ENCODE measurements at regions not wholly inside any gene's neighbourhood (a gene's known extent, or its start where the extent isn't known, plus 50 kb on each side); places are given as distances from the start of the nearest gene placed in this dataset.

DNA sequence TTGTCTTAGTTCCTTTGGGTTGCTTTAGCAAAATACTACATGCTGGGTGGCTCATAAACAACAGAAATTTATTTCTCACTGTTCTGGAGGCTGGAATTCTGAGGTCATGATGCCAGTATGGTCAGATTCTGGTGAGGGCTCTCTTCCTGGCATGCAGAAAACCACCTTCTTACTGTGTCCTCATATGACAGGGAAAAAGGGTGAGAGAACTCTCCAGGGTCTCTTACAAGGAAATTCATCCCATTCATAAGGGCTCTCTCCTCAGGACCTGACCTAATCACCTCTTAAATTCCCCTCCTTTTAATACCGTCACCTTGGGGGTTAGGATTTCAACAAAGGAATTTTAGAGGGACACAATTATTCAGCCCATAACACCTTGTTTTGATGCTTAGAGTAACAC is 243.1 kb upstream of the TNP1 start:
- DNase-seq, result no peak

DNA sequence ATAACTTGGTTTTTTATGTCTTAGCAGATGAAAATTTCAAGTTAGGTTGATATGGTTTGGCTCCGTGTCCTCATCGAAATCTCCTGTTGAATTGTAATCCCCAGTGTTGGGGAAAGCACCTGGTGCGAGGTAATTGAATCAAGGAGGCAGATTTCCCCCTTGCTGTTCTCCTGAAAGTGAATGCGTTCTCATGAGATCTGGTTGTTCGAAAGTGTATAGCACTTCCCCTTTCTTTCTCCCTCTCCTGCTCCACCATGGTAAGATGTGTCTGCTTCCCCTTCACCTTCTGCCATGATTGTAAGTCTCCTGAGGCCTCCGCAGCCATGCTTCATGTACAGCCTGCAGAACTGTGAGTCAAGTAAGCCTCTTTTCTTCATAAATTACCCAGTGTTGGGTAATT is 242.1 kb upstream of the TNP1 start:
- no peak for DNase-seq

DNA sequence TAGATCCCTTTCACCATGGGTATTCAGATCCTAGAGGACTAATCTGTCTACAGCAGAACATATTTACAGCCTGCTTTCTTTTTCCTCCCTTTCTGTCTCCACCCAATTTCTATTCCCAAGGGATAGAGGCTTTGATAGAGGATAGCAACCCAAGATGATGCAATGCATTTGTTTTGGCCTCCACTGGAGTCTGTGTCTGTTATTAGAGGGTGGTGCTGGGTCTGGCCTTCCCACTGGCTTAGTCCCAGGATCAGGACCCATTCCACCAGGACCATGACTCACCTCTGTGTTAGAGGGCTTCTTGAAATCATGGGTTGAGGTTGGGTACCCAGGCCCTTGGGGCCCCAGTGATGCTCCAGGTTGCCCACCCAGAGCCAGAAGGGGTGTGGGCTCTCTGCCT is 239.7 kb upstream of the TNP1 start:
- no peak for DNase-seq

DNA sequence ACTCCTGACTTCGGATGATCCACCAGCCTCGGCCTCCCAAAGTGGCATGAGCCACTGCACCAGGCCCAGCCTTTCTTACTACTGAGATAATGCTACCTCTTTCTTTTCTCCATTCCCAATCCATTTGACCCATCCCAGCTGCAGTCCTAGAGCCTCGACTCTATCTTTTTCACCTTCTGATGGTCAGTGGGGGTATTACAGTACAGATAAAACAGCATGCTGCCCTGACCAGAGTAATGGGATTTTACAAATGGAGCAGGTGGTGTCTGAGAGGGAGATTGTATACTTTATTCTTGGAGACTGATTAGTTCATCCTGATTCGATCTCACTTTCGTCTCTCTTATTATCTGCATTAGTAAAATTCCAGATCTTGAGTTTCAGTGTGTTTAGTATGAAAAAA is 238.6 kb upstream of the TNP1 start:
- DNase-seq, result no peak

GRCh38 chr2:217097346-217097745 is 237.5 kb upstream of the TNP1 start:
- DNase-seq, result no peak

DNA sequence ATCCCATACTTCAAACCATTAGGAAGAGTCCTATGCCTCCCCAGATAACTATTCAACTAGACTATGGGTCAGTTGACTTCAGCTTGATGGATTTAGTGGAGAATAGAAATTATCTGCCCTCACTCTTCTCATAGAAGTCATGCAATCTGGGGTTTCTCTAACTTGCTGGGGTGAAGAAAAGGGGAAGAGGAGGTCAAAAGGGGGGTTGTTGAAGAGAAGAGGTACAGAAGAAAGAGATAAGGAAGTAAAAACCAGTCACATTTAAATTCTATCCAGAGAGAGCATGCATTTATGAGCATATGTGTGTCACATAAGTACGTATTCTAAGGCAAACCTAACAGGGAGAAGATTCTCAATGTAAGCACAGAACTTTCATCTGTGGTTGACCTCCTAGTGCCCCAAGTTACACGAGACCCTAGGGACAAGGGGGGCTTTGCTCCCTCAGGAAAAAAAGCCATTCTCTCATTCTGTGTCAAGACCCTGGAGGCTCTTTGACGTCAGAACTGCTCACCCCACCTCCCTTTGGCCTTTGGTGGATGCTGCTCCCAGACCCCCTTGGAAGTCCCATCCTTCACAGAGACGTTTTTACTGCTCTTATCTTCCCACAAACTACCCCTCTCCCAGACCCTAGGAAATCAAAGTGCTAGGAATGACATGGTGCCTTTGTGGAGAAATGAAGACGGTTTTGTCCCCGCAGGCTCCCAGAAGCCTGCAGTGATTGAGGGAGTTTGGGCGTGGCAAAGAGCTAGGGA is 236.8 kb upstream of the TNP1 start:
- DNase-seq, result no peak

DNA sequence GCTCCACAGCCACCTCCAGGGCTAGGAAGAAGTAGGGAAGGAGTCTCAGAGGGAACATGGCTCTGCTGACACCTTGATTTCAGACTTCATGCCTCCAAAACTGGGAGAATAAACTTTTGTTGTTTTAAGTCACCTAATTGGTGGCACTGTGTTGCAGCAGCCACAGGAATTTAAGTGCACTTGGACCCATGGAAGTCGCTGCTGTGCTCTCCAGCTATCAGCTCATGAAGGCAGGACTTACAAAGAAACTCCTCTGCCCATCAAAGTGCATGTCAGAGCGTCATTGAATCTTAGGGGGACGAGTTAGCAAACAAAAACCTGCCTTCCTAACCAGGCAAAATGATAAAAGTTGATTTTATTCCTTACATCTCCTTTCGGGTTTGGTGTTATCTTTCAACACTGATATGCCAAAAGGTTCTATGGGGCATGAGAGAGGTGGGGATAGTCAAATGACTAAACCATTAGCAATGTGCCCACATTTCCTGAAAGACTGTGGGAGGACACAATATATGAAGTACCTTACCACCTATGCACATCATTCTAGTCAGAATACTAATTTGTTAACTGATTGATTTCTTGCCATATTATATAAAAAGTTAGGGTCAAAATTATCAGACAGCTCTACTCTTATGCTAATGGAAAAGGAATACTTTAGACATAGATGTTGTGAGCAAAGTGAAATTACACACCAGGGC is 235.8 kb upstream of the TNP1 start:
- no peak for DNase-seq

DNA sequence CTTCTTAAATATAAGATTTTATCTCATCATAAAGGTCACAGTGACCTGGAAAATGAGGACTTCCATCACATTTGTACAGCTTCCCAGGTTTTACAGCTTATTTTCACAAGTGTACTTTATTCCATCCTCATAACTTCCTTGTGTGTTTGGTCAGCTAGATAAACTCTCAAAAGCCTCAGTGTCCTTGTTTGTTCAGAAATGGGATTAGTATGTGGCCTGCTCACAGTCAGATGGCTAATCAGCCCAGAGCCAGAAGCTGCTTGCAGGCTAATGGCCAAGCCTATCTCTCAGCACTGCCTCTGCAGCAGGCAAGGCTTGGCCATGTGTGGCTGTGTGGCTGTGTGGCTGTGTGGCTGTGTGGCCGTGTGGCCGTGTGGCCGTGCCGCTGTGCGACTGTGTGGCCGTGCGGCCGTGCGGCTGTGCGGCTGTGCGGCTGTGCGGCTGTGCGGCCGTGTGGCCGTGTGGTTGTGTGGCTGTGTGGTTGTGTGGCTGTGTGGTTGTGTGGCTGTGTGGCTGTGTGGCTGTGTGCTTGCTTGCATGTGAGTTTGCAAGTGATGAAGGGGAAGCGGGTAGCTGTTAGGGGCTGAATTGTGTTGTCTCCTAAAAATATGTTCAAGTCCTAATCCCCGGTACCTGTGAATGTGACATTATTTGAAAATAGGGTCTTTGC is 233.0 kb upstream of the TNP1 start:
- no peak for DNase-seq

DNA sequence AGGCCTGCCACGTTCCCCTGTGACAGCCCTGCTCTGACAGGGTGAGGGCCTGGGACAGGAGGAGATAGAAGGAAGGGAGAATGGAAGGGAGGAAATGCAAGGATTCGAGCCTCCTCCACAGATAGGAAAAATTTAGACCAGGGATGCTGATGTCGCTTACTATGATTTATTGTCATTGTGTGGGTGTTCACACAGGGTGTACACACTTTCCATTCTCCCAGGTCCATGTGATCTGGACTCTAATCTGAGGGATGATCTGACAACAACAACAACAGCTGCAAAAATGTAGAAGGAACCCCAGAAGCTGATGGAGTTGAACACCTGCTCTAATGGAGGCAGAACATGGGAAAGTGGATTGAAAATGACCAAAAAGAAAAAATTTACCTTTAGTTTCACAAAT is 231.7 kb upstream of the TNP1 start:
- no peak for DNase-seq

DNA sequence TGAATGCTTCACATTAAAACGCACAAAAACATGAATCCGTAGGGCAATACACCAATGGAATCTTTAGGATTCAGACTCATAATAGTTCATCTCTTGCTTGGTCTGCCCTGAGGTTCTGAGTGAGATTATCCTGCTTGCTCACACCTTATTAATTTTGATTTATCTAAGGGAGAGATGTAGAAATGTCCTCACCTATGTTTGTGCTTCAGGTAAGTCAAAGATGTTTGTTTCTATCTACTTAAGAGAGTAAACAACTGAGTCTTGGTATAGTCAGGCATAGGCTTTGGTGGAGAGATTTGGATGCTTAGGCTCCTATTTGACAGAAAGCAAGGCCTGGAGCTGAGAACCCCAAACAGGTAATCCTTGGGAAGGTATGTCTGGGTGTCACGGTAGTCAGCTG is 231.0 kb upstream of the TNP1 start:
- DNase-seq, result no peak

- peak; percentile 13 for DNase-seq
Measured at GRCh38 chr2:217090024-217090473, 230.2 kb upstream of the TNP1 start.

GRCh38 chr2:217086718-217087117 is 226.9 kb upstream of the TNP1 start:
- DNase-seq, result no peak

DNA sequence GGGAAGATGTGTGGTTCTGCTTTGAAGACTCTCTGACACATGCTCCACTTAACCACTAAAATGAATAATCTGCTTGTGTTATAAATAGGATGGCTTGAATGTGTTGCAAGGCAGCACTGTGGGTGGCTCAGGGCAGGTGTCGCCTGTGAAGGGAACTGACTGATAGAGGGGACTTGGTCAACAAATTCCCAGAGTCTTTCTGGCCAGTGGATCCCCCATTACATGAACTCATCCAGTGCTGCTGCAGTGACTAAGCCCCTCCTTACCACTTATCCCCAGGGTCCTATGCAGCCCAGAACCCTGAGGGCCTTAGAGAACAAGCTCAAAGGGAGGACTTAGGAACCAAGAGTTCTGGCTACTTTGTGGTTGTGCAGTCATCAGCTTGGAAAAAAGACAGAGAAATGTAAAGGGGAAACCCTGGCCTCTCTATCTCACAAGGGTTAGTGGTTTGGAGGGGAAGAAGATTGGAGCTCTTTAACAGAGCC is 226.2 kb upstream of the TNP1 start:
- DNase-seq, result peak; percentile 11

- no peak for DNase-seq
Measured at GRCh38 chr2:217085543-217085942, 225.7 kb upstream of the TNP1 start.

DNA sequence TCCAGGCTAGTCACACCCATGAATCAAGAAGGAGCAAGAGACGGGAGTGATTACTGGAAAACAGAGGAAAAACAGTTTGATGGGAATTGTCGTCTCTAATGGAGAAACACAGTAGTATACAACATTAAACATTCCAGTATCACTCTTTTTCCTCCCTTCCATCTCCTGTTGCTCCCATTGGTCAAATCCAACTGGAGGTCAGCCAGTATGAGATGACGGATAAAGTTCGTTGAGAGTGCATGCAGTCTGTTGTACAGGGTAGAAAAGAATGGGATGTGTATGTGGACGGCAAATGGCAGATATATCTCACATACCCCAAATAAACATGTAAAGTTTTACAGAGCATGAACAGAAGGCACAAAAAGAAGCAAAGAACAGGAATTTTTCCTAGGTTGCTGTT is 221.9 kb upstream of the TNP1 start:
- DNase-seq, result no peak

DNA sequence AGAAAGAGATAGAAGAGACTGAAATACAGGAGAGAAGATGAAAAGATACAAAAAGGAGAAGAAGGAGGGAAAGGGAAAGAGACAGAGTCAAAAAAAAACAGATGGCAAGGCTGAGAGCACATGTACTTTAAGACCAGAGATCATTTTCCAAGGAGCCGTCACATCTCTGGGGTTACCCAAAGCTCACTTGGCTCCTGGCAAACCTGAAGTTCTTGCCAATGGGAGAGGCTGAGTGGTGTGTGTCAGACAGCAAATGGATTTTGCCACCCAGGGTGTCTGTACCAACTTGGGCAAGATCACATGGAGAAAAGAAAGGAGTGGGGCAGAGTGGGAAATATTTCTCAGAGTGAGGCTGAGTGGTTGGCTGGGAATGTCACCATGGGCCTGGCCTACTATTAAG is 219.3 kb upstream of the TNP1 start:
- no peak for DNase-seq

DNA sequence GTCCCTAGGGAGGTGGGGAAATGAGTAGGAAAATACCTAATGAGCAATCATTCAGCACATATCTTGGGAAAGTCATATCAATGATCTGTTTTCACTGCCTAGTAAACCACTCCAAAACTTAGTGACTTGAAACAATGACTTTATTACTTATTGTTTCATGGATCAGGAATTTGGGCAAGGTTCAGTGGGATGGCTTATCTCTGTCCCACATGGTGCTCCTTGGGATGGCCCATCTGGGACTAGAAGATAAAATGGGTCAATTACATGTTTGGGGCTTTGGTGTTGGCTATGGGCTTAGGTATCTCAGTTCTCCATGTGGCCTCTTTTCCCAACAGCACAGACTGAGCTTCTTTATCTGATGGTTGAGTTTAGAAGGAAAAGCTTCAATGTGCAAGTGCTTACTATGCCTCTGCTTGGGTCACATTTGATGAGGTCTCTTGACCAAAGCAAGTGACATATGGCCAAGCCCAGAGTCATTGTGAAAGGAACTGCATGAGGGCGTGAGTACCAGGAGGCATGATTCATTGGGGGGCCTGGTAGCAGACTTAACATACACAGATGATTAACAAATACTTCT is 218.1 kb upstream of the TNP1 start:
- DNase-seq, result no peak

DNA sequence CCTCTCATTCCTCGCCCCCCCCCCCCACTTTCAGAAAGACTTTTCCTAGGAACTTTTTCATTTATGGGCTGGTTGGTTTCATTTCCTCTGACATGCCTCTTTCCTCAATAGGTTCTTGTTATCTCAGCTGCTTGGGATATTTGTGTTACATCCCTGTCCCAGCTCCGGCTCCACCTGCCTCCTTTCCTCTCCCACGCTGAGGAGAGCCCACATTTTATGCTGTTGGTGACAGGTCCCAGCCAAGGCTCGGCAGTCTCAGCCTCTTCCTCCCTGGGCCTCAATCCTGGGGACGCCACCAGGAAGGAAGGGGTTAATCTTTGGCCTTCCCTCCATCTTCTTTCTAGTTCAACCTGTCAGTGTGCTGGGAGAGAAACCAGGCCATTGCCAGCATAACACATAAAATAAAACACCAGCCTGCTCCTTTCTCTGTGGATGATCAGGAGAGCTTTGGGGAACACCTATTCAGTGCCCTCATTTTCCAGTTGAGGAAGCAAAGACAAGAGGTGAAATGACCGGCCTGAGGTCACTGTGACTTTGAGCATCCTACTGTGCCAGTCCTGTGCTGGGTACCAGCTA is 216.9 kb upstream of the TNP1 start:
- no peak for DNase-seq

DNA sequence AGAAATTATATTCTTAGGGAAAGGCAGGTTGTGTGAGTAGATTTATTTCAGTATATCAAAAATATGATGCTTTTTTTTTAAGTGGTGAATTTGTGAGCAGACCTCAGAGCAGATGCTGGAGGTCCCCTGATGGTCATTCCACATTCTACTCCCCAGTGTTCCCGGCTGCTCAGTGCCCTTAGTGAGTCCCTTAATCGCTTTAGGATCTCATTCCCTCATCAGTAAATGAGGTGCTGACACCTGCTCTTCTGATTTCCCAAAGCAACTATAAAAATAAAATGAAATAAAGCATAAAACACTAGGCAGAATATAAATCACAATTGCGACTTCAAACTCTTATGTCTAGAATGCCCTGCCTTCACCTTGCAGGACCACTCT is 216.2 kb upstream of the TNP1 start:
- DNase-seq, result no peak

GRCh38 chr2:217075268-217076057 is 215.6 kb upstream of the TNP1 start:
- no peak for DNase-seq

- DNase-seq, result no peak
Measured at GRCh38 chr2:217074576-217075255, 214.9 kb upstream of the TNP1 start.

- no peak for DNase-seq
Measured at GRCh38 chr2:217071416-217071815, 211.6 kb upstream of the TNP1 start.
